Keratinocyte (primary cell): ENCODE measurements at regions not wholly inside any gene's neighbourhood (a gene's known extent, or its start where the extent isn't known, plus 50 kb on each side); places are given as distances from the start of the nearest gene placed in this dataset.

ENCODE experiments used
- CTCF ChIP-seq, 3 experiments: IDR thresholded peaks in 1 of 3; conservative IDR thresholded peaks in 1 of 3; optimal IDR thresholded peaks in 1 of 3; 2 replicates in 2 of 3; 3 replicates in 1 of 3; pipeline versions ENCODE3 to v1.5.1; 2011; ENCODE audit warnings: low read length in 3 of 3, mild to moderate bottlenecking in 3 of 3, moderate library complexity in 2 of 3, control low read depth in 1 of 3, inconsistent platforms in 1 of 3; ENCODE audit not compliant: insufficient read depth in 2 of 3; ENCODE audit errors: extremely low read depth in 1 of 3
- EZH2 ChIP-seq: IDR thresholded peaks from one replicate; pipeline ENCODE4 v1.6.1; 2012; ENCODE audit warnings: inconsistent platforms, mild to moderate bottlenecking, low read length, moderate library complexity

- TF ChIP-seq CTCF (optimal IDR thresholded peaks at IDR 0.05 in 1 of 3, IDR thresholded peaks at IDR 0.05 in 1 of 3, conservative IDR thresholded peaks at IDR 0.05 in 1 of 3; ENCODE audit: extremely low read depth in 1 of 3, insufficient read depth in 2 of 3, low read length in 3 of 3) (no peak), EZH2 (no peak)
Observed at GRCh38 chr10:75329190-75329745, 72.3 kb downstream of the ZNF503 start.
